ENCODE measurements at regions not wholly inside any gene's neighbourhood (a gene's known extent, or its start where the extent isn't known, plus 50 kb on each side); places are given as distances from the start of the nearest gene placed in this dataset.

- no peak overlapping the region for H3K4me3 ChIP-seq (ENCODE audit: low read depth, low read length)
- DNase-seq (ENCODE audit: low read depth): no peak
- TF ChIP-seq CTCF (IDR thresholded peaks at IDR 0.05; ENCODE audit: control insufficient read depth, extremely low read depth, insufficient read depth): no peak
Measured at GRCh38 chr17:72175787-72176515, 55.1 kb downstream of the SOX9 start.

- H3K4me3 ChIP-seq (ENCODE audit: low read depth, low read length): no peak overlapping the region
- DNase-seq (ENCODE audit: low read depth): no peak
- TF ChIP-seq CTCF (IDR thresholded peaks at IDR 0.05; ENCODE audit: control insufficient read depth, extremely low read depth, insufficient read depth): no peak
Measured at GRCh38 chr17:72176516-72176851, 55.7 kb downstream of the SOX9 start.

- no peak overlapping the region for H3K4me3 ChIP-seq (ENCODE audit: low read depth, low read length)
- TF ChIP-seq CTCF (IDR thresholded peaks at IDR 0.05; ENCODE audit: control insufficient read depth, extremely low read depth, insufficient read depth): no peak
- DNase-seq (ENCODE audit: low read depth): no peak
Measured at GRCh38 chr17:72176951-72177660, 56.3 kb downstream of the SOX9 start.

GRCh38 chr17:72177738-72178137, 56.9 kb downstream of the SOX9 start:
- no peak overlapping the region for H3K4me3 ChIP-seq (ENCODE audit: low read depth, low read length)
- no peak for TF ChIP-seq CTCF (IDR thresholded peaks at IDR 0.05; ENCODE audit: control insufficient read depth, extremely low read depth, insufficient read depth)
- no peak for DNase-seq (ENCODE audit: low read depth)

- TF ChIP-seq CTCF (IDR thresholded peaks at IDR 0.05; ENCODE audit: control insufficient read depth, extremely low read depth, insufficient read depth): no peak
- H3K4me3 ChIP-seq (ENCODE audit: low read depth, low read length): peak overlapping the region; percentile 3; the same call in 1 of the 2 replicates
- peak; percentile 63 for DNase-seq (ENCODE audit: low read depth)
Measured at GRCh38 chr17:72182371-72182873, 61.6 kb downstream of the SOX9 start.

- TF ChIP-seq CTCF (IDR thresholded peaks at IDR 0.05; ENCODE audit: control insufficient read depth, extremely low read depth, insufficient read depth): no peak
- H3K4me3 ChIP-seq (ENCODE audit: low read depth, low read length): peak overlapping the region; percentile 3; the same call in 1 of the 2 replicates
- peak; percentile 98 for DNase-seq (ENCODE audit: low read depth)
Measured at GRCh38 chr17:72183194-72183685, 62.4 kb downstream of the SOX9 start.

All from LNCaP clone FGC (cell line).